ENCODE measurements at regions not wholly inside any gene's neighbourhood (a gene's known extent, or its start where the extent isn't known, plus 50 kb on each side); places are given as distances from the start of the nearest gene placed in this dataset.

DNA sequence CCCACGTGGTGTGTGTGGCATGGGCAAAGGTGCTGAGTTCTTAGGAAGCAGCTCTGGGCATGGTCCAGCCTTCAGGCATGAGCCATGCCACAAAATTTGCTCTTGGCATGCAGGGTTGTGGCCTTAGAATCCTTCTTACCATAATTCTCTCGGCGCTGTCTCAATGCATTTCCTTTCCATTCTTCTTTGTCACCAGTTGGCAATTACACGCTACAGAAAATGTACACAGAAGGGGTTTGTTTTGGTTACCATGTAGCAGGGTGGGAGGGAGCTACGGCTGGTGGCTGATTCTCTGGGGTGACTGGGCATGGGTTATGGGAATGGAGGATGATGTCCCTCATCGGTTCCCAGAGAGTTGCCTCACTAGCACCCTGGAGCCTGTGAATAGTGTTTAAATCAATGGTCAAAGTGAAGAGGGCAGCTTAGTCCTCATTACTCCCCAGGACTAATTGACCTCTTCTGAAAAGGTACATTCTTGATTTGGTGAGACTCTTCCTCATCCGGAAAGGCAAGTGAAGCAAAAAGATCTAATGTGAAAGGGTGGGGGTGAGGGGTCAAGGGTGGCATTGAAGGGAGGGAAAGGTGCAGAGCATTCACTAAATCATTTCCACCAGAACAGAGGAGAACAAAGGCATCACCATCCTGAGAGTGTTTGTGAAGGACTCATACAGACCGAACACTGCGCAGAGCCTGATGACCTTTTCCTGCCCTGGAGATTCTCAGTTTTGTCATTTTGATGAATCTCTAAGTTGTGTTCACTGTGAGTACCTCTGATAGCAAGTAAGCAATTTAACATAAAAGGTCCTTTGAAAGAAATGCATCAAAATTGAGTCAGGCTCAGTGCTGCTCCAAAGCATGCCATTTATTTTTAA, 199.8 kb upstream of the SFRP2 start:
- DNase-seq (ENCODE audit: low spot score): no peak

DNA sequence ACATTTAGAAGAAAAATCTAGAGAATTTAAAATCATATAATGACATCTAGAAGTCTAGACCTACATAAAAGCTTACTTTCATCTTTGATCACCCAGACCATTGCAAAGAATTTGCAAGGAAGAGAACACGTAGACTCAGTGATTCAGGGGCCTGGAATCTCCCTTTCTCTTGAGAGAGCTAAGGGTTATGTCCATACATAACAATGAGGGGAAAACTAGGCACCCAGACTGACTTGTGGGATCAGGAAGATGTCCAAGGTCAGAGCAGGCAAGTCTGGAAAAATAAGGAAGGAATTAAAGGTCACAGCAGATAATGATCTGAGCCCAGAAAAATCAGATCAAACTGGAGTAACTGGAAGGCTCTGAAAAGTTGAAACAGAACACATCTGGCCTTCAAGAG, 198.4 kb upstream of the SFRP2 start:
- DNase-seq (ENCODE audit: low spot score): no peak

- DNase-seq (ENCODE audit: low spot score): no peak
Observed at GRCh38 chr4:153976954-153977353, 188.1 kb upstream of the SFRP2 start.

GRCh38 chr4:153974452-153974851, 185.6 kb upstream of the SFRP2 start:
- no peak for DNase-seq (ENCODE audit: low spot score)

- DNase-seq (ENCODE audit: low spot score): no peak
Observed at GRCh38 chr4:153973942-153974341, 185.1 kb upstream of the SFRP2 start.

DNA sequence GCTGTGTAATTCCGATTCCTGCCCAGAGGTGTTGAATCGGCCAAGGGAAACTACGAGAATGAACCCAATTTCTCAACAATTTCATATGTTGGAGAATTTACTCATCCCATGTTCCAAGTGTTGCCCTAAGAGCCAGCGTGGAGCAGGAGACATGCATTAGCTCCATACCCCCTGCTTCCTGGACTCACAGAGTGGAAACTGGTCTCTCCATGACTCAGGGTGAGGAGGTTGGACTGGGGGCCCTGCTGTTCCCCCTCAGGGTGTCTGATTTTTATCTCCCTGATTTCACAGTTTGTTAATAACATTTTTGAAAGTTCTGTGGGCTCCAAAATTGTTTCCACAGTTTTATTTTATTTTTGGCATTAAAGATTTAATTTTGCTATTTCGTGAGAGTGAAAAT, 183.0 kb upstream of the SFRP2 start:
- DNase-seq (ENCODE audit: low spot score): no peak

GRCh38 chr4:153970169-153970568, 181.3 kb upstream of the SFRP2 start:
- no peak for DNase-seq (ENCODE audit: low spot score)

GRCh38 chr4:153969542-153969941, 180.7 kb upstream of the SFRP2 start:
- DNase-seq (ENCODE audit: low spot score): no peak

DNA sequence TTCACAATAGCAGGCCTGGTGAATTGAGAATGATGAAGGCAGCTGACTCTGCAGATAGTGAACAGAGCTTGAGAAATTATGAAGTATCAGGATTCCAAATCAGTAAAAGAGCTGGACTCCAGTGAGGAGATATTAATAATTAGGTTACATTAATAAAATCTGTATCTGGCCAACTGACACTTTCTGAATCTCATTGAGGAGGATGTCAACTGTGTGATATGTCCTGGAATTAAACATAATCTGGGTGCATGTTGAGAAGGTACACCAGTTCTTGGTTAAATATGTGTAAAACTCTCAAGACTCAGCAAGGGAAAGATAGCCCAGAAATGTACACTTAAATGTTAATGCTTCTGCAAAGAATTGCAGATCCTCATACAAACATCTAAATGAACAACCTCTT, 177.8 kb upstream of the SFRP2 start:
- no peak for DNase-seq (ENCODE audit: low spot score)

- no peak for DNase-seq (ENCODE audit: low spot score)
Observed at GRCh38 chr4:153963216-153963615, 174.3 kb upstream of the SFRP2 start.

DNA sequence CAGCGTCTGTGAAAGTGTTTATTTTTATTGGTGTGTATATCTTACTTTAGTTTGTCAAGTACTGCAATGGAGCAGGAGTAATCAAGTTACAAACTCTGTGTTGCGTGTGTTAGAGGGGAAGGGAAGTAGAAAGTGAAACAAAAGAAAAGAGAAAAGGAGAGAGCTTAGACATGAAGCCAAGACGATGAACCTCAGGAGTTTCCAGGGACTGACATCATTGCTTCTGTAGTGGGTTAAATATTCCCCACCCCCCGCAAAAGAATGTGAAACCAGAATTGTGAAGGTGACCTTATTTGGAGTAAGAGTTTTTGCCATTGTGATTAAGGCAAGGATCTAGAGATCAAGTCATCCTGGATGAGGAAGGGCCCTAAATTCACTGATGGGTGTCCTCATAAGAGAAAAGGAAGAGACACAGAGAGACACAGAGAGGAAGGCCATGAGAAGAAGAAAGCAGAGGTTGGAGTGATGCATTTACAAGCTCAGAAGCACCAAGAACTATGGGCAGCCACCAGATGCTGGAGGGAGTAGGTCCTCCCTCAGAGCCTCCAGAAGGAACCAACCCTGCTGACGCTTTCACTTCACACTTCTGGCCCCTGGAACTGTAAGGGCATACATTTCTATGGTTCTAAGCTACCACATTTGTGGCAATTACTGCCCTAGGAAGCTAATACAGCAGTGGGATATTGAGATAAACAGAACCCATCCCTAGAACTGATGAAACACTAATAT, 173.6 kb upstream of the SFRP2 start:
- no peak for DNase-seq (ENCODE audit: low spot score)

DNA sequence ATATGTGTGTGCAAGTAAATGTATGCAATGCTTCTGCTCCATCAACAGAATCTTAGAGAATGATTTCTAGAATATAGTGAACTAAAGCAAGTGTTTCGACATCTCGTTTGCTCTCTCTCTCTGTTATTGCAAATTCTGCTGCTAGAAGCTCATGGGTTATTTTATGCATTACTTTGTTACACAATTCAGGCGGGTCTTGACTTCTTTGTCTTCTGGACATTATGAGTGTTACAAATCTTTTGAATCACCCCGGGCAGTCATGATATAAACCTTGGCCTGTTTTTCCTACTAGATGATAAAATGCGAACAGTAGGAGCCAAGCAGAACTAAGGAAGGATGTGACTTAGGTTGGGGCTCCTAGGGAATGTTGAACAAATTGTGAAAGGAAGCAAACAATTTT, 166.4 kb upstream of the SFRP2 start:
- no peak for DNase-seq (ENCODE audit: low spot score)

DNA sequence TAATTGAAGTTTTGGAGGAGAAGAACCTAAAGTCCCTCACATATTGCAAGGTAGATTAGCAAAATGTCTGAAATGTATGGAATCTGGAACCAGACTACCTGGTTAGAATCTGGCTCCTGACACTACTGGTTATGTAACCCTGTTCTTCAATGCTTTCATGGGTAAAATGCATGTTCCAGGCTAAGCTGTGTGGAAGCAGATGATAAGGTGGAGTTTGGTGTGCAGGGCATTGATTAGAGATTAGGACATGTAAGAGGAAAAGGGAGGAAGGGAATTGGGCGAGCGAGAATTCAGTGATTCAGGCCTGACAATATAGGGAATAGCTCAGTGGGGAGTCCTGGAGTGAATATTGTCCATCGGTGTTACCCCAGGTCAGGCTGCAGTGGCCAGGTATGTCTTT, 165.8 kb upstream of the SFRP2 start:
- DNase-seq (ENCODE audit: low spot score): no peak

- DNase-seq (ENCODE audit: low spot score): peak; percentile 46
Observed at GRCh38 chr4:153950100-153950979, 161.5 kb upstream of the SFRP2 start.

GRCh38 chr4:153948041-153948440, 159.2 kb upstream of the SFRP2 start:
- no peak for DNase-seq (ENCODE audit: low spot score)

DNA sequence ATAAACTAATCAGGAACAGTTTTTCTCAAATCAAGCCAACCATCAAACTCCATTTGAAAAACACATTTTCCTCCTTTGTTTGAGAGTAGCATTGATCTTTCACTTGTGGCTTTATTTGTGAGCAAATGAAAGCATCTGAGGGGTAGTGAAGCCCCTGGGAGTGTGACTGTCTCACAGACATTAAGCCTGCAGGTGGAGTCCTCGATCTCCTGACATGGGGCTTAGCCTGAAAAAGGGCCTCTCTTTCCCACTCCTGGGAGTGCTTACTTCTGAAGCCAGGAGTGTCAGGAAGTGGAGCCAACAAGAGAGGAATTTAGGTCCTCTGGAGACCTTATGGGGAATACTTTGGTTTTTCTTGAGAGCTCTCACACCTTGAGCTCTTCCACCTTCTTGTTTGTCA, 158.2 kb upstream of the SFRP2 start:
- no peak for DNase-seq (ENCODE audit: low spot score)

DNA sequence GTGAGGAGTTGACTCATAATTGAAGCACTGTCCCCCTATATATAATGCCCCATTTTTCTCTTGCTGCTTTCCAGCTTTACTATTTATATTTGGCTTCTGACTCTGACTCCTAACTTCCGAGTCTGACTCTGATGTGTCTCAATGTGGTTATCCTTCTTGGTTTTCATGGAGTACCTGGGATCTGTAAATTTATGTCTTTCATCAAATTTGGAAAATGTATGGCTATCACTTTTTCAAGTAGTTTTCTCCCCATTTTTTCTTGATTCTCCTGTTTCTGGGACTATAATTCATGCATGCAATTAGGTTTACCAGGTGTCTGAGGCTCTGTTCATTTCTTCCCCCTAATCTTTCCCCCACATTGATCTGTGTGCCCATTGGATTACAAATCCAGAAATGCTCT, 156.8 kb upstream of the SFRP2 start:
- DNase-seq (ENCODE audit: low spot score): no peak

DNA sequence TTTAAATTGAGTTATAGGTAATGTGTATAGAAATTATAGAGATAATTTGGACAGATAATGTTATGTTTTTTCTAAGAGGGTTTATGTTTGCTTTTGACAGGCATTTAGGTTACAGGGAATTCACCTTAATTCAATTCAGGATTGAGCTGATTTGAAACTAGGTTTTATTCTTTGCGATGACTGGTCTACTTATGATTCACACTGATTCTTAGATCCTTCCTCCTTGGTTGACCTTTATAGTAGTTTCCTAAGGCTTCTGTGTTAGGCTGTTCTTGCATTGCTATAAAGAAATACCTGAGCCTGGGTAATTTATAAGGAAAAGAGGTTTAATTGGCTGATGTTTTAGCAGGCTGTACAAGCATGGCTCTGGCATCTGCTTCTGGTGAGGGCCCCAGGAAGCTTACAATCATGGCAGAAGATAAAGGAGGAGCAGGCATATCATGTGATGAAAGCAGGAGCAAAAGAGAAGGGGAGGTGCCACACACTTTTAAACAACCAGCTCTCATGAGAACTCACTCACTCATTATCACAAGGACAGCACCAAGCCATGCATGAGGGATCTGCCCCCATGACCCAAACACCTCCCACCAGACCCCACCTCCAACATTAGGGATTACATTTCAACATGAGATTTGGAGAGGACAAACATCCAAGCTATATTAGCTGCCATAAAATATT, 155.0 kb upstream of the SFRP2 start:
- DNase-seq (ENCODE audit: low spot score): no peak

- no peak for DNase-seq (ENCODE audit: low spot score)
Observed at GRCh38 chr4:153940916-153941315, 152.0 kb upstream of the SFRP2 start.

GRCh38 chr4:153939570-153939969, 150.7 kb upstream of the SFRP2 start:
- no peak for DNase-seq (ENCODE audit: low spot score)

DNA sequence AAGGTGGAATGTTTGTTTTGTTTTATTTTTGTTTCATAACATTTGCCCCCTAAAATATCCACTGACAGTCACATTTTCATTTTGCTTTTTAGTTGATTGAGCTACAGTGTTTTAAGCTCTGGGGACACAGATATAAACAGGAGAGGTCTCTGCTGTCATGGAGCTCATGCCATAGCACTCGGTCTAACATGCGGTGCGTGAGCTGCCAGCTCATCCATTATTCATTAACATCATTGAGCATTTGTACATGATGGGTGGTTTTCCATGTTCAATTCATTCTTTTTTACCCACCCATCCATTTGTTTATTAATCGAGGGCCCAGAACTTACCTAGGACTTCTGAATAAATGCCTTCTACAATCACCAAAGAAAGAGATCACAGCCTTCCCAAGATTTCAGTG, 150.1 kb upstream of the SFRP2 start:
- DNase-seq (ENCODE audit: low spot score): no peak

DNA sequence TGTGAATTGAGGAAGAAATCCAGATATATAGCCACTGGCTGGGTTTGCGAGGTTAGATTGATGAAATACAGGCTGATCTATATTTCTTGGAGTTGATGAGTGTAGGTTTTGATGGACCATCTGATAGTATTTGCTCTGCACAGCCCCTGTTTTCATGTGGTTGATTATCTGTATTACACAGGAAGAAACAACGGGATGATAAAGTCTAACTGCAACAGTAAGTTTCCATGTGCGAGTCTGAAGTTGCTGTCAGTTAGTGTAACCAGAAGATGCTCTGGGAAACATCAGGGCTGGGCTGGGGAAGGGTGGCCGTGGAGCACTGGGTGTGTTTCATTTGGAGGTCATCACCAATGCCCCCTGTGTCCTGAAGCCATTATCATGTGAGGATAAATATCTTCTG, 148.4 kb upstream of the SFRP2 start:
- no peak for DNase-seq (ENCODE audit: low spot score)

Data from LoVo (cell line).